Amniotic stem cell (primary cell): ENCODE measurements at regions not wholly inside any gene's neighbourhood (a gene's known extent, or its start where the extent isn't known, plus 50 kb on each side); places are given as distances from the start of the nearest gene placed in this dataset.

Source experiments
- DNase-seq: peaks from one replicate; lab custom pipeline; 2025; lab: John Stamatoyannopoulos, UW

DNA sequence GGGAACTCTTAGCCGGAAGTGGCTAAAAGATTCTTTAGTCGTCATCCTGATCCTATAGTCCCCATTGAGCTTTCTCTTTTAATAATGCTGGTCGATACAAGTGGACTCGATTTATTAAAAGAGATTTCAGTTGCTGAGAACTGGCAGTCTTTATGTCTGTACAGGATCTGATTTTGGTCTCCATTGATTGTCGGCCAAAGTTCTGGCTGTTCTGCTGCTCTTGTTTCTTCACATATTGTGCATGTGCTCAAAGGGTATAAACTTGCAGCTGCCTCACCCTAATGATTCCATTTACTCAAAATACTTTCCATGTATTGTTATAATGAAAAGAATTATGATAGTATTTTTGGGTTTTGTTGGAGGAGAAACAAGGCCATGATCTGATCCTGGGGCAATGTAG lies 100.7 kb upstream of the CTTNBP2 start:
- no peak for DNase-seq

DNA sequence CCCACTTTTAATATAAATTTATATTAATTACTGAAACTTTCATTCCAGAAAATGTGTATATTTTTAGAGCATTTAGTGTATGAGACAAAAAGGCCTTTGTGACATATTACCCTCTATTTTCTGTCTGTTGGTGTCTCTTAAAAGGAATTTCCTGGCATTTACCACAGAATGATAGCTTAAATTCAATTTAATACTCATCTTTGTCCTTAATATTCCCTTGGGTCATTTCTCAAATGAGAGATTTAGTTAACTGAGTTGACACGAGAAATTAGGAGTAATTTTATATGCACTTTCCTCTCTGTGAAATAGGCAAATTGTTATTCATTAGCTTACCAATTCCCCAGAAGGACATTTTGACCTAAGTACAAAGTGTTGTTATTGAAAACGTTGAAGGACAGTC lies 101.7 kb upstream of the CTTNBP2 start:
- no peak for DNase-seq

DNA sequence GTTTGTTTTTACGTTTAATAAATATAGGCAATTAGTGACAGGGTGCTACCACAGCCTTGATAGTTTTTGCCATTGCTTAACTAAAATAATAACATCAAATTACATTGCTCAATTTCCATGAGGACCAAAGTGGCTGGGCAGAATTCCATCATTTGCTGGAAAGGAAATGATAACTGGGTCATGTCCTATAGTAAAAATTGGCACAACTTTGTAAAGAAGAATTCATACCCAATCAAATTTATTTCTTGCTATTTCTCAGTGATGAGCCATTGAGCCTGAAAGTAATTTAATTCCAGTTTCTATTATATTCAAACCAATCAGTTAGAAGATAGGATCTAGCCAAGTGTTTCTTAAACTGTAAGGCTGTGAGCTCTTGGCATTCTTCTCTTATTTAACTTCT lies 102.2 kb upstream of the CTTNBP2 start:
- DNase-seq: no peak

DNA sequence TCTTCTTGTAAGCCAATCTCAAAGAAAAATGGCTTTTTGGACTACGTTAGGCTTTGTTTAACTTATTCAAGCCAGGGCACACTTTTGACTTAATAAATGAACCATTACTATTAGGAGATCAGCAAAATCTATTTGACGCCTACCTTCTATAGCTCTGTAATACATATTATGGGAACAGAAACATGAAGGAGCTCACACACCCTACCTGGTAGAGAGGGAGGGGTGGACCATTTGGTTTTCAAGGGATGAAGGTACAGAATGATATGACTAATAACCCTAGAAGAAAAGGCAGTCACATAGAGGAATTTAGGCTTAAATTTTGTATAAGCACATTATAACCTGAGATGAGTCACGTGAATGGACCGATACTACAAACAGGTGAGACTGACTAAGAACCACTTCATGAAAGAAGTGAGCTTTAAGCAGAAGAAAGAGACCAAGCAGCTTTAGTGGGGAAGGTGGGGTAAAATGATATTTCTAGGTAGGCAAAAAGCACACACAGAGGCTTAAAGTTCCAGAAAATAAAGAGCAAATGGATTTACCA lies 106.8 kb upstream of the CTTNBP2 start:
- no peak for DNase-seq

DNA sequence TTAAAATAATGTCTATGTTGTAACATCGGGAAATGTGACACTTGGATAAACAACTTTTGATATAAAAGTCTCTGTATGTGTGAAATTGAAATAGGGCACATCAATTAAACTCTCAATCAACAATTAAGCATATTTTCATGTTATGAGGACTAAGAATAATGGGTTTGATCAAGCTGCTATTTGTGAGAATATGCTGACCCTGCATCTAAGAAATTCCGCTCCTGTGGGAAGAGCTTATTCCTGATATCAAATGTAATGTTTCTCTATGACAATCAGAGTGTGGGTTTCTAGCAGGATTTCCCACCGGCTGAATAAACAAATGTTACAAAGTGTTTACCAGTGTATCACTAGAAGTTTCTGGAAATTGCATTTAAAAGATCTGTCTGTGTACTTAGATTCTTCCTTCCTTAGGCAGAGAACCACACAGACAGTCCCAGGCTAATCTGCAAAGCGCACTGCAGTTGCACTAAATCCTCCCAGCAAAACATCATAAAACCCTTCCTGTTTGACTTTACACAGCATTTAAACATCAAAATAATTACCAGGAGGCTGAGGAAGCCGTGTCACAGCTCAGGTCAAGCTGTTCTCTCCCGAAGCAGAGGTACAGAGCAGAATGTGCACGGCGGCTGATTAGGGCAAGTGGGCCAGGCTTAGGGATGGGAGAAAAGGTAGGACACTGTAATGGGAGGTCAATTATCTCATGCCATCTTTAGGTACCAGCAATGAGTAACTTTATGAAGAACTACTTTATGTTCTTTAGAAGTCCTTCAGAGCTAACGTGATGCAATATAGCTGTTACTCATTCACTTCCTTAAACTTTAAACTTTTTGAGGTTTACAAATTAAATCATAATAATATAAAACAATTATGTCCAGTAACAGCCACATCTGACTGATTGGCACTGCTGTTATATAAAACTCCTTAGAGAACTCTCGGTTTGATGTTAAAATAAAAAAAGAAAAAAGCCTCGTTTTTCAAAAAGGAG lies 109.1 kb upstream of the CTTNBP2 start:
- no peak for DNase-seq

DNA sequence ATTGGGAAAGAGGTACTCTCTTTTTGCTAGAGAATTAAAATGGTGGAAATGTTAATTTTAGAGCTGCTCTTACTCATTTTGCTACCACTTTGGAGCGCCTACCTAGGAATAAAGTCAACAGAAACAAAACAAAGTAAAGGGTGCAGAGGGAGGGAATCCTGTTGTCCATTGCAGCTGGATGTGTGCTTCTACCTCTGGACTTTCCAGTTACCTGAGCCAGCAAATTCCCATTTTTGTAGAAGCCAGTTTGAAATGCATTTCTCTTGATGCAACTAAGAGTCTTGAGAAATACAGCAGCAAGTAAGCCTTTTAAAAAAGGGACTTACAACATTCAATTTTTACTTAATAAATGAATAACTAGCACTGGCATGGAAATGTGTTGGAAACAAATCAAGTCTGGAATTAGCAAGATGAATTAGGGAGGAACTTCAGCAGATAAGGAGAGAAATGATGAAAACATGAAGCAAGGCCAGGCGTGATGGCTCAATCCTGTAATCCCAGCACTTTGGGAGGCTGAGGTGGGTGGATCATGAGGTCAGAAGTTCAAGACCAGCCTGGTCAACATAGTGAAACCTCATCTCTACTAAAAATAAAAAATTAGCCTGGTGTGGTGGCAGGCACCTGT lies 113.5 kb upstream of the CTTNBP2 start:
- no peak for DNase-seq

DNA sequence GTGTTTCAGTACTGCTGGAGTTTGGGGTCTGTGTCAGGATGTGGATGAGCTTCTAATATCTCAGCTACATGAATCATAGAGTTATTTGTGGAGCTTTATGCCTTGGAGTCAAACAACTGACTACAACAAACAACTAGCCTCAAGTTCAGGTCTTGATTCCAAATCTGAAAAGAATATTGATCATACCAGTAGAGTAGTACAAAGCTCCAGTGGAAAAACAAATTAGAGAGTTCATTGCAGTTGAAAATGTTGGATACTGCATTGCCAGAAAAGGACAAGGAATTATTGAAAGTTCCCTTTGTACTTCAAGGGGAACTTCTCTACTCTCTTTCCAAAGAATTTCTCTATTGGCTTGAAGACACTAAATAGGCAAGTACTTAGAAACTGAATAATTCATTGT lies 117.6 kb upstream of the CTTNBP2 start:
- no peak for DNase-seq

DNA sequence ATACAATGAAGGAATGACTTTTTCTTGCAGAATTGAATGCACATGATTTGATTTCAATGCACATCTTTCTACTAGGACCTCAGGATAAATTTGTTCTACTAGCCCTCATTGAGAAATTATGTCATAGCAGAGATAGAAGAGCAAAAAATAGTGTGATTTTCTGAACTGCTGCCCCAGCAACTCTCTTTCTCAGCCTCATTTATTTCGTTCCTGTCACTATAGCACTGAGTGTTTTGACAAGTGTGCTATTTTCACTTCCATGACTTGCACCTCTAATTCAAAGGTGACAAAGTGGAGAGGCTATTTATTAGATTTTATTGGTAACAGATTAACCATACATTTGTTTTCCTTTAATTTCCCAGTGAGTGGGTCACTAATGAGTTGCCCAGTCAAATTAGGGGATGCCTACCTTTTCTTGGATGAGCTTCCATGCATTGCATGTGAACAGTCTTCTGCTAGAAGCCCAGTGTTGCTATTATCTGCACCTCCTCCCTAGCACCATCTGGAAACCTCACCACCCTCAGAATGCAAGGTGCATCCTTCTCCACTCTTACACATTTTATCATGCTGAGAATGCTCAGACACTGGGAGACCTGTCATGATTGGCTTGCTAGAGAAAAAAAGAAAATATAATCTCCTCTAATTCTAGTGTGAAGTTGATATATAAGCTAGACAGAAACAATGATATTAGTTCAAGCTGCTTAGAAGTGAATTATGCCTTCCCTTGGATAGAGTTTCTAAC lies 119.6 kb upstream of the CTTNBP2 start:
- DNase-seq: no peak

DNA sequence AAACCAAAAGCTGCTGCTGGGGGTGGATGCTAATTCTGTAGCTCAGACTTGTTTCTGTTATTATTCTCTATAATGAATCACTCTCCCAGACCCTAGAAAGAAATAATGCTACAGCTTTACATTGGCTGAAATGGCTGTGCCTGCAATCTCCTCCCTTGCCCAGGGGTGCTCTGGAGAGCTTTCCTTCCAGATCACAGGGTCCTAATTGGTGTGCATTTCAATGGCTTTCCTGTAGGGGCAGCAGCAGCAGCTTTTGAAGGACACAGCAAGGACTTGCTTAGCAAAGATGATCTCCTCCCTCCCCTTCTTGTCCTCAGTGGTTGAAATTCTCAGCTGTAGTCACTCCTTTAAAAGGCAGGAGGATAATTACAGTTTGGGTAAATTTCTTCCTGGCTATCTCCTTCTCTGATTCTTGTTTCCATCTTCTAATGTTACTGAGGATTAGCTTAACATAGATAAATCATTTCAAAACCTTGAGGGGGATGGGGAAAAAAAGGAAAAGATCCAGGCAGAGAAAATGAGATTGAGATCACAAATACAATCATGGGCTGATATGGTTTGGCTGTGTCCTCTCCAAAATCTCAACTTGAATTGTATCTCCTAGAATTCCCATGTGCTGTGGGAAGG lies 120.2 kb upstream of the CTTNBP2 start:
- no peak for DNase-seq

DNA sequence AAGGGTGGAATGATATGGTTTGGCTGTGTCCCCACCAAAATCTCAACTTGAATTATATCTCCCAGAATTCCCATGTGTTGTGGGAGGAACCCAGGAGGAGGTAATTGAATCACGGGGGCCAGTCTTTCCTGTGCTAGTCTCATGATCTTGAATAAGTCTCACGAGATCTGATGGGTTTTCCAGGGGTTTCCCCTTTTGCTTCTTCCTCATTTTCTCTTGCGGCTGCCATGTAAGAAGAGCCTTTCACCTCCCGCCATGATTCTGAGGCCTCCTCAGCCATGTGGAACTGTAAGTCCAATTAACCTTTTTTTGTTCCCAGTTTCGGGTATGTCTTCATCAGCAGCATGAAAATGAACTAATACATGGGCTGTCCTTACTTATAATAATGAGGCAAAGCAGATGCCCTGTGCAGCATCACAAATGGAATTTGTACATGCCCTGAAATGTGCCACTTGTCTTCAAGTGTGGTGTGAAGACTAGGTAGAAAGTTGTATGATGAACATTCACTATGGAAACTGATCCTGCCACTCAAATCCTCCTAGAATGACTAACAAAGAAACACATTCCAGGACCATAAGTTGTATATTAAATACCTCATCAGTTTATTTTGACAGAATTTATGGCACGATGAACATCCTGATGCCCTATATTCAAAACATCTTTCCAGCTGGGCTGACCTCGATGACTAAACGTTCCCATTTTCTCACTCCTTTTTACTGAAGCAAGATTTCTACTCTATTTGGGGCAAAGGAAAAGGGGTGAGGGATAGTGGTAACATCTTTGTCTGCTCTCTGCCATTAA lies 122.8 kb upstream of the CTTNBP2 start:
- DNase-seq: no peak

DNA sequence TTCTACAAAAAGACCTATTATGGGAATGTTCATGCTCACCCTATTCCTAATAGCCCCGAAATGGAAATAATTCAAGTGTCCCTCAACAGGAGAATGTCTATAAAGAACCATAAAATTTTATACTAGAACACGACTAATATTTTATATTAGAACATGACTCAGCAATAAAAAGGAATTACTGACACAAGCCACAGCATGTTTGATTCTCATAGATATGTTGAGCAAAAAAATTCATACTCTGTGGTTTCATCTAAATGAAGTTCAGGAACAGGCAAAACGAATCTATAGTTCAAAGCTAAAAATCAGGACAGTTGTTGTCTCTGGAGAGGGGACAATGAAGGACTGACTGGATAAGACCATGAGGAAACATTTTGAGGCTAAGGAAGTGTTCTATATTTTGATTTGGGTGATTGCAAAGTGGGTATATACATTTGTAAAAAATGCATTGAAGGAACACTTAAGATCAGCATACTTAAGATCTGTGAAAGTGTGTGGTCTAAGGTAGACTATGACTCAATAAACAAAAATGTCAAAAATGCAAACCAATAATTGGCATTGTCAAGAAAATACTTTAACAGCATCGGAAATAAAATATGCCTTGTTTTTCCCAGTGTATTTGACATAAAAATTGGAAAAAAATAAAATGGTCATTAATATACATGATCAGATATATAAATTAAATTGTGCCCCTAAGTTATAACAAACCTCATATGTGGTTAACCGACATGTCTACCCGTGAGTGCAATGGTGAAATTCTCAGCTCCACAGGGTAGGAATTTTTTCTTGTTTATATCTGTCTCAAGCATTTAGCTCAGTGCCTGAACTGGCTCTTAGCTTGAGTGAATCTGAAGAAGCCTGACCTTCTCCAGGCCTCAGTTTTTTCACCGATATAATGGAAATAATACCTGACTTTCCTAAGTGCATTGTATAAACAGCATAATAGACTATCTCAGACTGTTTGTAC lies 124.9 kb upstream of the CTTNBP2 start:
- DNase-seq: no peak

DNA sequence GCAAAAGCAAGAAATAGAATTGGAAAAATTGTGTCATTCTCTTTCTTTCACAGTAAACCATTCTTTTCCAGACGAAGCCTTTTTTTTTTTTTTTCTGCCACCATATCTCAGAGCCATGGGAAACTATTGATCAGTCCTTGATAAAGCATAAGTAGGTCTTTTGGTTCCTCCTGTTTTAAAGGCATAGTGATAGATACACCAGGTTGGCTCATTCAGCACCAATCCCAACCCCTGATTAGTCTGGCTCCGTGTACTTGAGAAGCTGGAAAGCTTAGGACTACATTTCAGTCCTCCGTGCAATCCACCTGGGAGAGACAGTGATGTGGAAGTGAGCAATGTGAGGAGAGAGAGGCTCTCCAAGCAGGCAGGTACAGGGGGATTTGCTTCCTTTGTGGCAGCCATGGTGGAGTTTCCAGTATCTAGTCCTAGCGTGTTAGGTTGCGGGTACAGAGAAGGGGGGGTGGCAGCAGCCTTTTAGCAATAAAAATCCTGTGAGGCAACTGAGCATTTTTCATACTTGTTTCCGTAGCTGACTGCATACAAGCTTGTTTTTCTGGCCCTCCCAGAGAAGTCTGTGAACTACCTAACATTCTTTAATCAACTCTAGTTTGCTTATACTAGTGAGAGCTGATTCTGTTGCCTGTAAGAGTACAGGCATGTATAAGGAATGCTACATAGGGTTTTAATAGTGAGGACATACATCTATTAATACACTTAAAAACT lies 127.4 kb upstream of the CTTNBP2 start:
- no peak for DNase-seq

DNA sequence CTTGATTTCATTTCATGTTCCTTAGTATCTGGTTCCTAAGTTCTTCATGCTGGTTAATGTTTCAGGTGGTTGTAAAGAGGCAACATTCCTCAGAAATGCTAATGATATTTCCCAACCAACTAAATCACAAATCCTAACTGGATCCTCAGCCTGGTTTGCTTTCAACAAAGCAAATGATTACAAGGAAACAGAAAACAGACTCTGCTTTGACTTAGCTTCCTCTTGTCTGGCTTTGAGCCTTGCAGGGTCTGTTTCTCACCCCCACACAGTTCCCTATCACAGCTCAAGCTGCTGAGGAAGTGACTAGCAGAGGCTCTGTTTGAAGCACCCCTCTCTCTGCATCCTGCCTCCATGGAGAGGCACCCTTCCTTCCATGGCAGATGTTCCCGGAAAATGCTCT lies 130.2 kb upstream of the CTTNBP2 start:
- DNase-seq: no peak

DNA sequence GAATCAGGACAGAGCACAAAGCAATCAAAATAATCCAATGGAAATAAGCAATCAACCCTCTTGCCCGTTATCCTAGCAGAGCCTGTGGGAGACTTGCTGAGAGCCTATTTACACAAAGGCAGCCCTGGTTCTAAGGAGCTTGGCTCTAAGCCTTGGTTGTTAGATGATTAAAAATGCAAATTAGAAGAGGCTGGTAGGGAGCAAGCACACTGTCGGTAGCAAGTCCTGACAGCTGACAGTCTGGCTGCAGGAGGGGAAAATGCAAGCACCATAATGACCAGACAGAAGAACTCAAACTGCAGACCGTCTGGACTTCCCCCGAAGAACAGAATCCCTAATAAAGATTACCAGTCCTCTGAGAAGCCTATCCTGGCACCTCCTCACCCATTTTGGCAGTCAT lies 131.8 kb upstream of the CTTNBP2 start:
- DNase-seq: no peak

DNA sequence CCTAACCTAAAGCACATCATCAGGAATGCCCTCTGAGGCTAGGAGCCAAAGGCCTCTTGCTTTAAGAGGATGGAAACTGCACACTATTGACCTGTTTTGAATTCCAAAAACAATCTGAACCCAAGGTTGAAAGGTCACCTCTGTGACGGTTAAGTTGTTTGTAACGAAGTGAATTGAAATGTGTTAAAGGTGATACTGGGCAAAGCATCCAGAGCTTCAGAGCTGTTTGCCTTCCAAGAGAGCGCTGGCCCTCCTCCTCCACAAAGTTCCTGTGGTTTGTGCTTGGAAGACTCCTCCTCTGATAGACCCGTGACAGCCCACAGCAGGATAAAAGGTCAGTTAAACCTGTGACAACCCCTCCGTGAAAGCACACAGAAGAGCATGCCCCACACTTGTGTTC lies 133.7 kb upstream of the CTTNBP2 start:
- no peak for DNase-seq

DNA sequence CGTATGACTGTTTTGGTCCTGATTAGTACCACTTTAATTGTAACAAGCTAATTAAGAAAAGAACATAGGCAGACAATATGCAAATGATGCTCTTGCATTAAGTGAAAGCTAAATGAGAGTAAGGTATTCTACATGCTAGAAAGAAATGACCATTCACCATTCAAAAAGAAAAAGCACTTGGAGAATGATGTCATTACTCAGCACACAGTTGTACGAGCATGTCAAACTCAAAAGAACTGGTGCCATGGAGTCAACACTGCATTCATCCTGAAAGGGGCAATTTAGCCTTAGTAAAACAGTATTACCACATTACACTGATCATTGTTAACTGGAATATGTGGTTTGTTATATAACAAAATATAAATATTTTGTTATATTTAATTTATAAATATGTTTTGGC lies 136.2 kb upstream of the CTTNBP2 start:
- no peak for DNase-seq

DNA sequence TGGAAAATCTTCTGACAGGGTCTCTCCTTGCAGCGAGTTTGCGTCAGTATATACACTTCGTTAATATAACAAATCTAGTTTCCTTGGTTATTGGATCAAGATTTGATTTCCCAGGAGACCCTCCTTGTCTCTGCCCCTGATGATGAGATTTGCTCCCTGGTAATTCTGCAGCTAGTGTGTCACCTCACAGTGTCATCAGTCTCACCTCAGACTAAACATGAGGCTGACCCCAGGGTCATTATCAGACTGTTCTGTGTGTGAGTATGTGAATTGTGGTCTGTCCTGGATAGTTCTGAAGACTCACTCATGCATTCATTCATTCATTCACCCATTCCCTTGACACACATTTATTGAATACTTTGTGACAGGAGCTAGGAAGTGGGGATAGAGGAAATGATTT lies 138.4 kb upstream of the CTTNBP2 start:
- DNase-seq: no peak

DNA sequence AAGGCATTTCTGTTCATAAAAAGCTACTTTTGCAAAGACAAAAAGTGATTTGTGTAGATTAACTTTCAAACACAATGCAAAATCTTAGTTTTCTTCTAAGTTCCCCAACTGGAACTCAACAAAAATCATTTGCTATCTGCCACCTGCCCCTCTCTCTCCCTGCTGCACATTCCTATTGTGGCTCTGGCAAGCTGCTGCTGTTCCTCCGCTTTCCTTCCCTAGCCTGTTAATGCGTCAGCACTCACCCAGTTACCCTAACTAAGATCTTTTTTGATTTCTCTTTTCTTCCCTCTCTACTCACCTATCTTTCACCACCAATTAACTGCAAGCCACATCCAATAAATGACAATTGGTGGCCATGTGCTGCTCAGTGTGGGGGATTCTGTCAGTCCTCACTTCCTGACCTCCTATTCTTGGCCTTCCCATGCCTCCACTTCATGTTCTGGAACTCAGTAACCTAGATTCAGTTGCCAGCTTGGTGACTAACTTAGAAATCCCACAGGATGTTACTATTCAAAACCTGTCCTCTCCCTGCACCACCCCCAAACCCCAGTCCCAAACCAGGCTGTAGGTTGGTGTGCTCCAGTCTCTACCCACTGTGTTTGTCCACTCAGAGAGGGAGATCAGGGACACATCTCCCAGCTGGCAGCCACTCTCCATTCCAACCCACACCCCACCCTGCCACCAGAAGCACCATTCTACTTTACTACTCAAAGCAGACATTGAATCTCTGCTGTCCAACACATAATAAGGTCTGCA lies 140.2 kb upstream of the CTTNBP2 start:
- no peak for DNase-seq

DNA sequence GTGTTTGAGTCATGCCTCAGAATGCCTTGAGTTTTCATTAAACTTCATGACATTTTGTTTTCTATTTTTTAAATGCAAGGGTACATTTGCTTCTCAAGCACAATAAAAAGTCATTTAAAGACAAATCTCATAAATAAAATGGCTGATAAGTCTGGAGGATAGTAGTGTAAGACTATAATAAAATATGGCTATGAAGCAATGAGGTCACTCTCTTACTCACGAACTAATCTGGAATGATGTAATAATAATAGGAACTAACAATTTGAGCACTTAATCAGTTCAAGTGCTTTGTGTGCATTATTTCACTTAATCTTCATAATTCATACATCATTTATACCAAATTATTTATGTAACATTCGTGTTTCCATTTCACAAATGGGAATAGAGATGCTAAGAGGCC lies 149.3 kb upstream of the CTTNBP2 start:
- no peak for DNase-seq
